Mesendoderm (in vitro differentiated cells): ENCODE measurements at regions not wholly inside any gene's neighbourhood (a gene's known extent, or its start where the extent isn't known, plus 50 kb on each side); places are given as distances from the start of the nearest gene placed in this dataset.
A peak's percentile ranks its signal among the peaks of the same experiment; 100 is the strongest.
"Not testable (repeated sequence)": the region's sequence is repeated elsewhere in the genome, so short reads cannot be mapped to it uniquely, and the experiment has no call there.

Experiments used
- DNase-seq: peaks from one replicate; pipeline ENCODE4 v3.0.0; 2013
- H2AK5ac ChIP-seq: 2 replicates; pipeline ENCODE4 v1.6.1; 2013; ENCODE audit warnings: low read length, inconsistent platforms
- H2BK120ac ChIP-seq: 2 replicates; pipeline ENCODE4 v1.6.1; 2013; ENCODE audit warnings: low read depth, mild to moderate bottlenecking, low read length, moderate library complexity, mixed read lengths
- H2BK15ac ChIP-seq: replicated peaks from 2 replicates; pipeline ENCODE4 v1.6.1; 2013; ENCODE audit warnings: low read depth, mild to moderate bottlenecking, moderate library complexity
- H2BK5ac ChIP-seq: 2 replicates; pipeline ENCODE4 v1.6.1; 2013; ENCODE audit warnings: low read length, inconsistent platforms
- H3K18ac ChIP-seq: 2 replicates; pipeline ENCODE4 v1.6.1; 2013; ENCODE audit warnings: mild to moderate bottlenecking, low read length, mixed read lengths
- H3K23ac ChIP-seq: one replicate; pipeline ENCODE4 v1.6.1; 2013; ENCODE audit warnings: low read length
- H3K27ac ChIP-seq: 2 replicates; pipeline ENCODE4 v1.5.1; 2013; ENCODE audit warnings: low read depth, mild to moderate bottlenecking, inconsistent platforms, low read length, moderate library complexity
- H3K27me3 ChIP-seq: 2 replicates; pipeline ENCODE4 v1.6.1; 2013; ENCODE audit warnings: low read length, control low read depth, mild to moderate bottlenecking, inconsistent platforms; ENCODE audit not compliant: insufficient read depth, poor library complexity
- H3K36me3 ChIP-seq: 2 replicates; pipeline ENCODE4 v1.6.1; 2013; ENCODE audit warnings: low read length, inconsistent platforms; ENCODE audit not compliant: control insufficient read depth, insufficient read depth
- H3K4ac ChIP-seq: one replicate; pipeline ENCODE4 v1.6.1; 2013; ENCODE audit warnings: low read depth, mild to moderate bottlenecking, low read length, moderate library complexity
- H3K4me1 ChIP-seq: 2 replicates; pipeline ENCODE4 v1.6.1; 2013; ENCODE audit warnings: low read depth, low read length, inconsistent platforms; ENCODE audit not compliant: control insufficient read depth
- H3K4me2 ChIP-seq: 2 replicates; pipeline ENCODE4 v1.6.1; 2013; ENCODE audit warnings: low read length
- H3K4me3 ChIP-seq: 2 replicates; pipeline ENCODE4 v1.5.1; 2013; ENCODE audit warnings: mild to moderate bottlenecking, low read length
- H3K56ac ChIP-seq: one replicate; pipeline ENCODE4 v1.6.1; 2013; ENCODE audit warnings: low read length
- H3K79me1 ChIP-seq: 2 replicates; pipeline ENCODE4 v1.6.1; 2013; ENCODE audit warnings: low read length, inconsistent platforms
- H3K79me2 ChIP-seq: 2 replicates; pipeline ENCODE4 v1.6.1; 2013; ENCODE audit warnings: mild to moderate bottlenecking, low read length; ENCODE audit not compliant: control insufficient read depth, insufficient read depth
- H3K9ac ChIP-seq: 2 replicates; pipeline ENCODE4 v1.6.1; 2013; ENCODE audit warnings: low read length, inconsistent platforms
- H4K5ac ChIP-seq: one replicate; pipeline ENCODE4 v1.6.1; 2013; ENCODE audit warnings: low read length
- H4K8ac ChIP-seq: one replicate; pipeline ENCODE4 v1.6.1; 2013; ENCODE audit warnings: low read depth, mild to moderate bottlenecking, control low read depth, low read length, moderate library complexity
- WGBS: extraction: QIAGEN DNeasy Blood & Tissue Kit; methylation state at CpG from one replicate; pipeline ENCODE4 v1.1.7; 2013; ENCODE audit warnings: low lambda C conversion rate, missing lambda C conversion rate; ENCODE audit not compliant: insufficient coverage; ENCODE audit errors: extremely low coverage; 5-methylcytosine and 5-hydroxymethylcytosine counted together

DNA sequence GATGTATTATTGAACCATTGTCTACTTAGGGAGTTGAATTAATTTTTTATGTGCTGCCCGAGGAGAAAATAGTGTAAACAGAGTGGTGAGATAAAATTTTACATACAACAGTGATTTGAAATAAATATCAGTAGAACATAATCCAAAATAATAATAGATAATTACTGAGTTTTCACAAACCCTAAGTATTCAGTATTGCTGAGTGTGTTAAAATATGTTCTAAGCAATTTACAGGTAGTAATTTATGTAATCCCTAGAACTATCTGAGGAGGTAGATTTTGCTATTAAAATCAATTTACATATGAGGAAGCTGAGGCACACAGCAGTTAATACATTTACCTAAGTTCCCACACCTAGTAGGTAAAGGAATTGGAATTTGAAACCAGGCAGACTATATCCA, 134.7 kb upstream of the FAT1 start:
- no peaks in the 10 kb centered on the region for H3K4me1 ChIP-seq
- H2AK5ac ChIP-seq: no peak overlapping the region
- H3K27ac ChIP-seq: no peak overlapping the region
- DNase-seq: no peak
- H3K79me2 ChIP-seq: no peaks in the 10 kb centered on the region
- no peaks in the 10 kb centered on the region for H3K79me1 ChIP-seq
- H2BK5ac ChIP-seq: no peak overlapping the region
- WGBS: no CpG with 5 or more reads among the region's 1 CpG
- H3K18ac ChIP-seq: no peak overlapping the region
- H4K5ac ChIP-seq: no peak overlapping the region
- H3K4me2 ChIP-seq: no peak overlapping the region
- H3K27me3 ChIP-seq: no peaks in the 10 kb centered on the region
- no peak overlapping the region for H3K4me3 ChIP-seq
- H2BK120ac ChIP-seq: no peak overlapping the region
- no peak overlapping the region for H2BK15ac ChIP-seq
- H3K36me3 ChIP-seq: no peaks in the 10 kb centered on the region
- no peak overlapping the region for H3K23ac ChIP-seq
- H4K8ac ChIP-seq: no peak overlapping the region
- no peak overlapping the region for H3K56ac ChIP-seq
- no peak overlapping the region for H3K9ac ChIP-seq
- no peak overlapping the region for H3K4ac ChIP-seq

DNA sequence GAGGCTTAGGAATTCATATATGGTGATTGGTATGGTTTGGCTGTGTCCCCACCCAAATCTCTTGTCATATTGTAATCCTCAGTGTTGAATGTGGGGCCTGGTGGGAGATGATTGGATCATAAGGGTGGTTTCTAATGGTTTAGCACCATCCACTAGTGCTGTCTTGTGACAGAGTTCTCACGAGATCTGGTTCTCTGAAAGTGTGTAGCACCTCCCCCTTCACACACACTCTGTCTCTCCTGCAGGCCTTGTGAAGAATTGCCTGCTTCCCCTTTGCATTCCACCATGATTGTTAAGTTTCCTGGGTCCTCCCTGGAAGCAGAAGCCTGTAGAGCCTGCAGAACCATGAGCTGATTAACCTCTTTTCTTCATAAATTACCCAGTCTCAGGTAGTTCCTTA, 135.8 kb upstream of the FAT1 start:
- H2BK120ac ChIP-seq: no peak overlapping the region
- no peaks in the 10 kb centered on the region for H3K27me3 ChIP-seq
- DNase-seq: peak; percentile 18
- no peak overlapping the region for H2BK5ac ChIP-seq
- H3K36me3 ChIP-seq: no peaks in the 10 kb centered on the region
- H4K5ac ChIP-seq: no peak overlapping the region
- no peaks in the 10 kb centered on the region for H3K79me1 ChIP-seq
- no peak overlapping the region for H3K4ac ChIP-seq
- H3K18ac ChIP-seq: no peak overlapping the region
- H3K56ac ChIP-seq: no peak overlapping the region
- no peaks in the 10 kb centered on the region for H3K79me2 ChIP-seq
- no peak overlapping the region for H3K23ac ChIP-seq
- H3K4me2 ChIP-seq: no peak overlapping the region
- no peak overlapping the region for H3K27ac ChIP-seq
- no peak overlapping the region for H3K9ac ChIP-seq
- no peak overlapping the region for H2BK15ac ChIP-seq
- no peaks in the 10 kb centered on the region for H3K4me1 ChIP-seq
- no peak overlapping the region for H4K8ac ChIP-seq
- H3K4me3 ChIP-seq: no peak overlapping the region
- H2AK5ac ChIP-seq: no peak overlapping the region
- WGBS: no CpG with 5 or more reads among the region's 1 CpG

DNA sequence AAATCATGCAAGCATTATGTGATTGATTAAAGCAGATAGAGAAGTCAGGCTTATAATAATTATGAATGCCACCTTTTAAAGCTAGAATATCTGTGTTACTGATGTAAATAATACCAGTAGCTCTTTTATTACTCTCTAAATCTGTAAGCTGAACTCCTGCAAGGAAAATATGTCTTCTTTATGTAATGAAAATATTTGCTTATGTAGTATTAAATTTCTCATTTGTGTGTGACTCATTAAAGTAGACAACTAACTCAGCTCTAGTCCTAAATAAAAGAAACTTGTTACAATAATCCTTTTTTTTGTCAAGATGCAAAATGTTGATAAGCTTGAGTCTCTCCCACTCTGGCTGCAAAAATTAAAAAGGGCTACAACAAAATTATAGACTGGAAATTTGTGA, 137.7 kb upstream of the FAT1 start:
- Histone ChIP-seq H3K18ac (no peak overlapping the region), H3K9ac (no peak overlapping the region), H3K4me3 (no peak overlapping the region), H4K5ac (no peak overlapping the region), H3K27ac (no peak overlapping the region), H3K4me1 (no peaks in the 10 kb centered on the region), H3K23ac (no peak overlapping the region), H3K4ac (no peak overlapping the region), H2BK15ac (no peak overlapping the region), H4K8ac (no peak overlapping the region), H3K79me2 (no peaks in the 10 kb centered on the region), H2BK120ac (no peak overlapping the region), H3K36me3 (no peaks in the 10 kb centered on the region), H3K4me2 (no peak overlapping the region), H3K27me3 (no peaks in the 10 kb centered on the region), H3K56ac (no peak overlapping the region), H3K79me1 (no peaks in the 10 kb centered on the region), H2AK5ac (no peak overlapping the region), H2BK5ac (no peak overlapping the region)
- no peak for DNase-seq

DNA sequence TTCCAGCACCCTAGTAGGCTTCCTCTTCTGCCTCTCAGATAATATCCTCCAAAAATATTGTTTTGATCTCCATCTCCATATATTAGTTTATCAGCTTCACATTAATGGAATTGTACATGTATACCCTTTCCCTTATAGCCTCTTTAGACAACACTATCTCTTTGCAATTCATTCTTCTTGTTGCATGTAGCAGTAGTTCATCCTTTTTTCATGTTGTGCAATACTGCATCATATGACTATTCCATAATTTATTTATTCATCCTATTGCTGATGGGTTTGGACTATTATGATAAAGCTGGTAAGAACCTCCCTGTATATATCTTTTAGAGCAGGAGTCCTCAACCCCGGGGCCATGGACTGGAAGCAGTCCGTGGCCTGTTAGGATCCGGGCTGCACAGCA, 148.2 kb upstream of the FAT1 start:
- H2BK5ac ChIP-seq: no peak overlapping the region
- H3K27ac ChIP-seq: no peak overlapping the region
- no peak overlapping the region for H3K4me3 ChIP-seq
- no peak for DNase-seq
- H3K4me1 ChIP-seq: no peaks in the 10 kb centered on the region
- H2BK15ac ChIP-seq: no peak overlapping the region
- no peaks in the 10 kb centered on the region for H3K27me3 ChIP-seq
- H4K8ac ChIP-seq: no peak overlapping the region
- no peak overlapping the region for H4K5ac ChIP-seq
- no peaks in the 10 kb centered on the region for H3K79me1 ChIP-seq
- H3K79me2 ChIP-seq: no peaks in the 10 kb centered on the region
- H3K4me2 ChIP-seq: no peak overlapping the region
- WGBS: no CpG with 5 or more reads among the region's 3 CpGs
- H3K23ac ChIP-seq: no peak overlapping the region
- H3K18ac ChIP-seq: no peak overlapping the region
- no peaks in the 10 kb centered on the region for H3K36me3 ChIP-seq
- no peak overlapping the region for H3K4ac ChIP-seq
- H3K9ac ChIP-seq: no peak overlapping the region
- no peak overlapping the region for H2AK5ac ChIP-seq
- H2BK120ac ChIP-seq: no peak overlapping the region
- no peak overlapping the region for H3K56ac ChIP-seq

DNA sequence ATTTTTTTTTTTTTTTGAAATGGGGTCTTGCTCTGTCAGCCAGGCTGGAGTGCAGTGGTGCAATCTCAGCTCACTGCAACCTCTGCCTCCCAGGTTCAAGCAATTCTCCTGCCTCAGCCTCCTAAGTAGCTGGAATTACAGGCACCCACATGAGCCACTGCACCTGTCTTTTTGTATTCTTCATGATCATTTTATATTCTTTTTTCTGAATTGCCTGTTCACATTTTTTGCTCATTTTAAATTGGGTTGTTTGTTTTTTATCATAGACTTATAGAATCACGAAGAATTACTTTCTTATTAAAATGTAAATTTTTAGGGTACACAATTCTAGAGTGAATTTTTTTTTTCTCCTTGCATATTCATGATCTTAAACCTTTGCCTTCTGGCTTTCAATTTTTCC, 149.4 kb upstream of the FAT1 start:
- not testable (repeated sequence) for H2BK120ac ChIP-seq, H3K79me2 ChIP-seq, H3K36me3 ChIP-seq, H3K4me2 ChIP-seq, H3K27ac ChIP-seq, H4K8ac ChIP-seq, H2BK5ac ChIP-seq, H3K27me3 ChIP-seq, H3K4me3 ChIP-seq, H2BK15ac ChIP-seq, H3K56ac ChIP-seq, H3K18ac ChIP-seq, H4K5ac ChIP-seq, H3K4ac ChIP-seq, H3K4me1 ChIP-seq, DNase-seq, H3K79me1 ChIP-seq, H2AK5ac ChIP-seq, H3K9ac ChIP-seq, H3K23ac ChIP-seq
- WGBS: no CpG with 5 or more reads among the region's 1 CpG

DNA sequence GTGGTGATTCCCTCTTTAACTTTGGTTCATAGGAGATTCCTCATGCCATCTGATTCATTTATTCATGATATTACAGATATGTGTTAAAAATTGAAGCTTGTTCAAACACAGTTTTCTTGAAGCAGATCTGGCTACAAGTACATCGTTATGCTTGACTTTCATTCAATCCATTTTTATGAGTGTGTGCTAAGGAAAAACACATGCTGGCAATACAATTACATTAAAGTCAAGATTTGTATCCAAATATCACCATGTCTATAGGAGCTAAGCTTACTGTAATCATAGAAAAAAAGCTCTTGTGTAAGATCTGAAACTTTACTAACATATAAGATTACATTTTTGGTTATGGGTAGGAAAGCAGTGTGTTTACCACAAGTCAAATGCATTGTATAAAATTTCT, 151.8 kb upstream of the FAT1 start:
- no peak overlapping the region for H3K4me2 ChIP-seq
- no peaks in the 10 kb centered on the region for H3K36me3 ChIP-seq
- H3K4ac ChIP-seq: no peak overlapping the region
- DNase-seq: no peak
- no peaks in the 10 kb centered on the region for H3K79me1 ChIP-seq
- WGBS: no CpG with 5 or more reads among the region's 1 CpG
- H3K4me3 ChIP-seq: no peak overlapping the region
- no peak overlapping the region for H2AK5ac ChIP-seq
- H2BK5ac ChIP-seq: no peak overlapping the region
- no peak overlapping the region for H3K18ac ChIP-seq
- no peak overlapping the region for H3K23ac ChIP-seq
- H3K56ac ChIP-seq: no peak overlapping the region
- no peak overlapping the region for H3K27ac ChIP-seq
- no peak overlapping the region for H4K5ac ChIP-seq
- no peaks in the 10 kb centered on the region for H3K27me3 ChIP-seq
- no peak overlapping the region for H4K8ac ChIP-seq
- H2BK15ac ChIP-seq: no peak overlapping the region
- H2BK120ac ChIP-seq: no peak overlapping the region
- no peak overlapping the region for H3K9ac ChIP-seq
- H3K79me2 ChIP-seq: no peaks in the 10 kb centered on the region
- no peaks in the 10 kb centered on the region for H3K4me1 ChIP-seq
